ENCODE measurements at regions not wholly inside any gene's neighbourhood (a gene's known extent, or its start where the extent isn't known, plus 50 kb on each side); places are given as distances from the start of the nearest gene placed in this dataset.
A peak's percentile ranks its signal among the peaks of the same experiment; 100 is the strongest.

DNA sequence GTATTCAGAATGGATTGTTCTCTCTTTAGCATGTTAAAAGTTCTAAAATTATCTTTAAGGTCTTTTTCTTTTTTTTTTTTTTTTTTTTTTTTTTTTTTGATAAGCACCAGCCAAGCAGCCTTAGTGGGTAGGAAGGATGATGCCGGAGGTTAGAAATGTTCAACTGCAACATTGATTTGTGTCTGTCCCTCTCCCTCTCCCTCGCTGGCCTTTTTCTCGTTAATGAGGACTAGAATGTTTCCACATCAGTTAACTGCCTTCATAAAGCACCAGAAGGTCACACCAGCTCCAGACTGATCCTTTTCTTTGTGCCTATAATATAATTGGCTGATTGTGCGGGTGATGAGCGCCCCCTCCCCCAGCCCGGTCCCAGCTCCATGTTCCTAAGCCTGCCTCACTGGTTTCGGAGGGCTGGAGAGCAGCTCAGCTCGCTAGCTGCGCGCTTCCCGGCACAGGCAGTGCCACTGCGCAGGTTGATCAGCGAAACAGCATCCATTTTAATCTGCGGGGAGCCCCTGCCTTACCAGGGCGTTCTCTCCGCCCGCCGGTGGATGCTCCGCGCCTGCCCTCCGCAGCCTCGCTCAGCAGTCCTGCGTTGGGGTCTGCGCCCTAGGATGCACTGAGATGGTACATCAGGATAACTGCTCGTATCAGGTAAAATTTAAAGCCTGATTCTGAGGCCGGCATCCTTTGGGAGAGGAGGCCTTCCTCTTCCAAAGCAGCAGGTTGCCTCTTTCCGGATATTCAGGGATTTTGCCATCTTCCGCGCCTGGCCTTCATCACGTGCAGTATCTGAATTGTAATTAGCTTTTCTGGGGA is 148.9 kb upstream of the IL12A start, which contains the start of gene SCHIP1:
Gene SCHIP1, plus strand, starts transcription at position 301 of the 819 bp plus-strand sequence.
- DNase-seq (ENCODE audit: low read depth), result no peak
- H3K4me3 ChIP-seq (ENCODE audit: low read depth, low read length), result no peak within 1 kb of the TSS
- TF ChIP-seq, protein P1, sequence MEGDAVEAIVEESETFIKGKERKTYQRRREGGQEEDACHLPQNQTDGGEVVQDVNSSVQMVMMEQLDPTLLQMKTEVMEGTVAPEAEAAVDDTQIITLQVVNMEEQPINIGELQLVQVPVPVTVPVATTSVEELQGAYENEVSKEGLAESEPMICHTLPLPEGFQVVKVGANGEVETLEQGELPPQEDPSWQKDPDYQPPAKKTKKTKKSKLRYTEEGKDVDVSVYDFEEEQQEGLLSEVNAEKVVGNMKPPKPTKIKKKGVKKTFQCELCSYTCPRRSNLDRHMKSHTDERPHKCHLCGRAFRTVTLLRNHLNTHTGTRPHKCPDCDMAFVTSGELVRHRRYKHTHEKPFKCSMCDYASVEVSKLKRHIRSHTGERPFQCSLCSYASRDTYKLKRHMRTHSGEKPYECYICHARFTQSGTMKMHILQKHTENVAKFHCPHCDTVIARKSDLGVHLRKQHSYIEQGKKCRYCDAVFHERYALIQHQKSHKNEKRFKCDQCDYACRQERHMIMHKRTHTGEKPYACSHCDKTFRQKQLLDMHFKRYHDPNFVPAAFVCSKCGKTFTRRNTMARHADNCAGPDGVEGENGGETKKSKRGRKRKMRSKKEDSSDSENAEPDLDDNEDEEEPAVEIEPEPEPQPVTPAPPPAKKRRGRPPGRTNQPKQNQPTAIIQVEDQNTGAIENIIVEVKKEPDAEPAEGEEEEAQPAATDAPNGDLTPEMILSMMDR (IDR thresholded peaks at IDR 0.05; ENCODE audit: insufficient read depth, low read depth, low read length), result no peak

DNA sequence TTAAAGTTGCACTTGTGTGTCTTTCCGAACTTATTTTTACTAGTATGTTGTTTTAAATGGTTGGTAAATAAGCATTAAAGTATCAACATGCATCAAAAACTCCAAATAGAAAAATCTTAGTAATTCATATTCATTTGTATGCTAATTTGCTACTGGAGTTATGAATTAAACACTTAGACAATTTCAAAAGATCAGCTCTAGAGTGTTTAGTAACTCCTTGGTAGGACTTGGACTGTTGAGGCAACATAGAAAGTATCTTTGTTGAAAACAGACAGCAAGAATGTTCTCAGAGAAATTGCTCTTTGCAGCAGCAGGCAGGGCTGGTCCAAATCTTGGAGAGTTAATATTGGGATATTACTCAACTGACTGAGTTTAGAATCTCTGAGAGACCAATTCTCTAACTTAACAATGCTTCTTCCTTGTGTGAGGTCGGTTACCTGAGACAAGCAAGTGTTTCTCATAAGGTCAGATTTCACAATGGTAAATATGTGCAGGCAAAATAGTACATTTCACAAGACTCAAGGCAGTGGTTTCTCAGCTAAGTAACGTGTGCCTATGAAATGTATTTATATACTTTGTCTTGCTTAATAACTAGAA is 147.8 kb upstream of the IL12A start:
- TF ChIP-seq, protein P1 (IDR thresholded peaks at IDR 0.05; ENCODE audit: insufficient read depth, low read depth, low read length), result no peak
- no peak overlapping the region for H3K4me3 ChIP-seq (ENCODE audit: low read depth, low read length)
- peak; percentile 71 for DNase-seq (ENCODE audit: low read depth)

DNA sequence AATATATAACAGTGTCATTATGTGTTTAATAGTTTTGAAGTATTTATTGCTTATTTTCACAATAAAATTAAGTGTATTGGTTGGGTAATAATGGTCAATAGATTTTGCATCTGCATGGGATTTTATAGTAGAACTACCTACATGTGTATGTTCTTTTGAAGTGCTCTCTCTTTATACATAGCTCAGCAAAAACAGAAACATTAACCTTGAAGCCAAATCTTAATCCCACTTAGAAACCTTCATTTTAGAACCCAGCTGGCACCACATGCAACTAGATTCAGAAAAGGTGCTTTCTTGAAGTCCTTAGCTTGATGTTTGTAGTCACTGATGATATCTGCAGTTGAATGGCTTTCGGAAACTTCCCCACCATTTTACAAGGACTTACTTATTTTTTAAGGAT is 146.9 kb upstream of the IL12A start:
- TF ChIP-seq, protein P1 (IDR thresholded peaks at IDR 0.05; ENCODE audit: insufficient read depth, low read depth, low read length), result no peak
- H3K4me3 ChIP-seq (ENCODE audit: low read depth, low read length), result no peak overlapping the region

DNA sequence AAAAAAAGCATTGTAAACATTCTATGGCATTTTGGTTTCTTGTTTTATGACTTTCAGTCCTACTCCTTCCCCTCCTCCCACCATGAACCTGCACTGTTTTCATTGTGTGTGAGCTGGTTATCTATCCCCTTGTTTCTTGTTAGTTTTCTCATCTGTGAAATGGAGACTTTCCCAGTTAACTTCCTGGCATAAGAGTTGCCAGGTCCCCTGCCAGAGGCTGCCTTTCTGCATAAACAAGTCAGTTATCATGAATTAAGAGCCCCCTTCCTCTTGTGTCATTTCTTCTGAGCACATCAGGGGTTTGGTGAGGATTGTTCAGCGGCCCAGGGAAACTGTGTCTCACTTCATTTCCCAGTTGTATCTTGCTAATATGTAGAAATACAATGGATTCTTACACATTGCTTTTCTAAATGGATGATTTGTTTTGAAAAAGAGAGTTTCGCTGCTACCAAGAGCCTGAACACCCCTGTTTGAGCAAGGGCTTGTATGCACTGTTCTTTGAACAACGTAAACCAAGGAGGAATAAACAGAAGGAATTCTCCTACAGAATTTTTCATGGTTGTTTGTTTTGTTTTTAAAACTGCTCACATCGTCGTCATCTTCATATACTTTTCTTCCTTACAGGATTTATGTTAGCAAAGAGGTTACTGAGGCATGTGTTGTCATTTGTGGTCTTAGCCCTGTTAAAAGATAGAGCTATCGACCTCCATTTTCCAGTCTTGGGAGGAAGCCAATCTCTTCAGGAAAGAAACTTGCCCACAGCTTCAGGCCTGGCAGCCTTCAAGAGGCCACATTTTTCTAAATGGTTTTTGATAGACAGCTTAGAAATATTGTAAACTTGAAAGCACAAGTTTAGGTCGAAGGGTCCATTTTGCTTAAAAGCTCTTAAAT is 144.6 kb upstream of the IL12A start:
- peak; percentile 51 for DNase-seq (ENCODE audit: low read depth)
- TF ChIP-seq, protein P1 (IDR thresholded peaks at IDR 0.05; ENCODE audit: insufficient read depth, low read depth, low read length), result no peak
- H3K4me3 ChIP-seq (ENCODE audit: low read depth, low read length), result no peak overlapping the region

More for the DNA sequence above, 146.9 kb upstream of the IL12A start:
- DNase-seq (ENCODE audit: low read depth), result no peak

DNA sequence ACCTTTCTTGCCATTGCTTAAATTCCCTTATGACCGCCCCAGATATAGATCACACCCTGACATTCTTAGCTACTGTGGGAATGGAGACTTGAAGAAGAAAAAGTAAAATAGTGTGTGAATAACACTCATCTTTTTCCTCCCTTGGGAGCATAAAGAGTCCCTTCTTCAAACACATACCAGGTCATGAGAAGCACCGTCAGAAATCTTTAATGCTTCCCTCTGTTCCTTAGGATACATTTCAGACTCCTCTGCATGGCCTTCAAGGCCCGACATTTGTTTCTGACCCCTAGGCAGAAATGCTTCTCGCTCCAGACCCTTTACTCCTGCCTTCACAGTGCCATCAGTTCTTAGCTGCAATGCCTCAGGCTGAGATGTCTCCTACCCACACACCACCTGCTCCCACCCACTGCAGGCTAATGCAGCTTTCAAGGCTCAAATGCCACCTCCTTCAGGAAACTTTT is 143.8 kb upstream of the IL12A start:
- H3K4me3 ChIP-seq (ENCODE audit: low read depth, low read length), result no peak overlapping the region
- DNase-seq (ENCODE audit: low read depth), result no peak
- TF ChIP-seq, protein P1 (IDR thresholded peaks at IDR 0.05; ENCODE audit: insufficient read depth, low read depth, low read length), result no peak

DNA sequence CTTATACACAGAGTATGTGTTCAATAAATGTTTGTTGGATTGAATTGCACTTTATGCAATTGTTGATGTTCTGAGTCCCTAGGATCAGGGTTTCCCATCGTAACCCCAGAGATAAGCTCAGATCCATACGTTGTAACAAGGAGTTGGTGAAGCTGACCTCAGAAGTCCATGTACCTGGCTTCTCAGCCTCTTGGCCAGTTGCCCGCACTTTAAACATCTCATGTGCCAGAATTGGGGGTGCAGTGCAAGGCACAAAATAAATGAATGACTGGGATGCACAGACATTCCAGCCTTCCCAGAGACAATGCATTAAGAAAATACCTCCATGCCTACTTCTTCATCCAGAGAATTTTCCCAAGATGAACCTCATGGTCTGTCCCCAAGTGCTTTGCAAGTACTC is 142.9 kb upstream of the IL12A start:
- DNase-seq (ENCODE audit: low read depth), result no peak
- TF ChIP-seq, protein P1 (IDR thresholded peaks at IDR 0.05; ENCODE audit: insufficient read depth, low read depth, low read length), result no peak
- no peak overlapping the region for H3K4me3 ChIP-seq (ENCODE audit: low read depth, low read length)
